ENCODE measurements at regions not wholly inside any gene's neighbourhood (a gene's known extent, or its start where the extent isn't known, plus 50 kb on each side); places are given as distances from the start of the nearest gene placed in this dataset.

- DNase-seq, result no peak
These were observed 50.8 kb upstream of the NAV2 start for GRCh38 chr11:19661827-19662226.

- DNase-seq, result peak in 1 of 5 donors; percentile 32
These were observed 52.6 kb upstream of the NAV2 start for GRCh38 chr11:19660076-19660475.

DNA sequence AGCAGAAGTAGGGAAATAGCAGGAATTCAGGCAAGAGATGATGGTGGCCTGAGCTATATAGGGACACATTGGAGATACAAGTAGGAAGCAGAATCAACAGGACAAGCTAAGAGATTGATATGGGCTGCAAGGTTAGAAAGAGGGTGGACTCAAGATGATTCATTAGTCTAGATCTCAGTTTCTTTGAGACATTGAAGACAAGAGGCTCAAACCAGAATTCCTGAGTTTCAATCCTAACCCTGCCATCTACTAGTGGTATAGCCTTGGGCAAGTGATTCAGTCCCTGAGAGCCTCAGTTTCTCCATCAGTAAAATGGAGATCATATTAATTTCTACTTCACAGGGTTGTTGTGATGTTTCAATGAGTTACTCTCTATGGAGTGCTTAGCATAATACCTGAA lies 53.1 kb upstream of the NAV2 start:
- no peak for DNase-seq

DNA sequence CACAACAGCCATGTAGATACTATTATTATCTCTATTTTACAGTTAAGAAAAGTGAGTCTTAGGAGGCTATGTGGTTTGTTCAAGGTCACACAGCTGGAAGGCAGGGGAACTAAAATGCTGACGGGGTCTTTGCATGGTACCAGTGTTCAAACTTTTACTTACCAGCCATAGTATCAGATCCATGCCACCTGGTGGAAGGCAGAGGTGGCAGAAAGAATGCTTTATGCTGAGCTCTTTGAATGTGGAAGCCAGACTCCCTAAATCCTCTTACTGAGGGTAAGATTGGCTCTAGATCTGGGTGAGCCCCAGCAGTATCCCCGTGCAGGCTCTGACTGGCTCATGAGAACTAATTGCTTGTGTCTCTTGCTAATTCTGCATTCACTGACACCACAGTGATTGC lies 54.3 kb upstream of the NAV2 start:
- no peak for DNase-seq

DNA sequence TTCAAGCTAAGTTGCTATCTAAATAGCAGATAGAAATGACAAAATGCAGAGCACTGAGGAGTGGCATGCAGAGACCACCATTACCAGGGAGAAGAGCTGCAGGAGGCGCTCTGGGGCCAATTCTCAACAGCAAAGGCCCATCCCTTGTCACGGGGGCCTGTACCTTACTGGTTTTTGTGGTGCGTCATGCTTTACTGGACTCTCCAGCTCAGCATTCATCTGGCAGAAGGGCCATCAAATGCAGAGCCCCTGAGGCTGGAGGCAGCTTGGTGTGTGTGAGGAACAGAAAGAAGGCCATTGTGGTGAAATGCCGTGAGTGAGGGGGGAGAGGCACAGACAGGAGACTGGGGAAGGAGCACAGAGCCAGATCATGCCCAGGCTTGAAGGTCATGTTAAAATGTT lies 56.5 kb upstream of the NAV2 start:
- DNase-seq, result no peak

DNA sequence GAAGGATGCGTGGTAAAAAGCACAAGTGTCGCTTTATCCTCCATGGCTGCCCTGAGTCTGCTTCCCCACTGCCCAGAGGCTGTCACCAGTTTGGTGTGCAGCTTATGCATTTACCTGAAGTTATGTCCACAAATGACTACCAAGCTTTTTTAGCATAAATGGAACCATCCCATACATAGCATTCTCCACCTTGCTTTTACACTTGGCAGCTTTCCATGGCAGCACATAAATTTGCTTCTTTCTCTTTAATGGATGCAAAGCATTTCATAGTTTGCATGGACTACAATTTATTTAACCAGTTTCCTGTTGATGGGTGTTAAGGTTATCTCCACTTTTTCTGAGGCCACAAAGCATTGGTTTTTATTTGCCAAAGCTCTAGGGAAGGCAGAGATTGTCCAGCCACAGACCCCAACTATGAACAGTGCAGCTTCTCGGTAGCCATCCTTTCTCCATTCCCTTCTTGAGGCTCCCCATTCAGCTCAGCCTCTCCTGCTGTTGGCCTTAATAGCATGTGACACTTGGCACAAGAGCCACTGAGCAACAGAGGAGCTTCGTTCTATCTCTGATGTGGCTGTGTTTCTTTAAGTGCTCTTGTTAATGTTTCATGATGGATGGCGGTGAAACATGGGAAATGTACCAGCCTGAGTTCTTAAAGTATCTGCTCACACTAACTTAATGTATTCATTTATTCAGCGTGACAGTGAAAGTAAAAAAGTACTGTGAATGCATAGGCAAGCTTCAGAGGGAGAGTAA lies 59.8 kb upstream of the NAV2 start:
- no peak for DNase-seq

GRCh38 chr11:19651653-19652052 lies 61.0 kb upstream of the NAV2 start:
- DNase-seq, result no peak

GRCh38 chr11:19651028-19651427 lies 61.6 kb upstream of the NAV2 start:
- no peak for DNase-seq

DNA sequence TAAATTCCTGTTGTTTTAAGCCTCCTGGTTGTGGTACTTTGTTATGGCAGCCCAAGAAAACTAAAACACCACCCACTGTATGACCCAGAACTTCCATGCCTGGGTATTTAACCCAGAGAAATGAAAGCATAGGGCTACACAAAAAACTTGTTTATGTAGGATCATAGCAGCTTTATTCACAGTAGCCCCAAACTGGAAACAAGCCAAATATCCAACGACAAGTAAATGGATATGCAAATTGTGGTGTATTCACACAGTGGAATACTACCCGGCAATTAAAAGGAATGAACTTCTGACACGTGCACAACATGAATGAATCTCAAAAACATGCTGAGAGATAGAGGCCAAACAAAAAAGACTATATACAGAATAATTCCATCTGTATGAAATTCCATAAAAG lies 62.2 kb upstream of the NAV2 start:
- no peak for DNase-seq

- DNase-seq, result no peak
These were observed 62.9 kb upstream of the NAV2 start for GRCh38 chr11:19649751-19650150.

- no peak for DNase-seq
These were observed 64.3 kb upstream of the NAV2 start for GRCh38 chr11:19648321-19648720.

GRCh38 chr11:19647816-19648215 lies 64.8 kb upstream of the NAV2 start:
- DNase-seq, result no peak

DNA sequence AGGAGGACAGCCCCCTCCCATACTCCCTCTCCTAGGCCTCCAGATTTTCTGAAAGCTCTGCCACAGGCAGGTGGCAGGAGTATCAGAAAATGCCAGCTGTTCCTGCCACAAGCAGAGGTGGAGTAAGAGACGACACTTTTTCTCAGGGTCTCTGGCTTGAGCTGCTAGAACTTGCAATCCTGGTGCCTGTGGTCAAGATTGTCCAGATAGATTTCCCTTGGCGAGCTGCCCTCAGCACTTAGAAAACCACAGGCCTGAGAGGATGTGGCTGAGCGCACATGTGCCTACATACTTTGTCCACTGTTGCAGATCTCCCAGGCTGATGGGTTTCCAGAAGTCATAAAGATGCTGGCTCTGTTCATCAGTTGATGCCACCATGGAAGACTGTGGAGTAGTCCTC lies 65.7 kb upstream of the NAV2 start:
- no peak for DNase-seq

GRCh38 chr11:19646308-19646707 lies 66.3 kb upstream of the NAV2 start:
- DNase-seq, result no peak

GRCh38 chr11:19644316-19644715 lies 68.3 kb upstream of the NAV2 start:
- no peak for DNase-seq

DNA sequence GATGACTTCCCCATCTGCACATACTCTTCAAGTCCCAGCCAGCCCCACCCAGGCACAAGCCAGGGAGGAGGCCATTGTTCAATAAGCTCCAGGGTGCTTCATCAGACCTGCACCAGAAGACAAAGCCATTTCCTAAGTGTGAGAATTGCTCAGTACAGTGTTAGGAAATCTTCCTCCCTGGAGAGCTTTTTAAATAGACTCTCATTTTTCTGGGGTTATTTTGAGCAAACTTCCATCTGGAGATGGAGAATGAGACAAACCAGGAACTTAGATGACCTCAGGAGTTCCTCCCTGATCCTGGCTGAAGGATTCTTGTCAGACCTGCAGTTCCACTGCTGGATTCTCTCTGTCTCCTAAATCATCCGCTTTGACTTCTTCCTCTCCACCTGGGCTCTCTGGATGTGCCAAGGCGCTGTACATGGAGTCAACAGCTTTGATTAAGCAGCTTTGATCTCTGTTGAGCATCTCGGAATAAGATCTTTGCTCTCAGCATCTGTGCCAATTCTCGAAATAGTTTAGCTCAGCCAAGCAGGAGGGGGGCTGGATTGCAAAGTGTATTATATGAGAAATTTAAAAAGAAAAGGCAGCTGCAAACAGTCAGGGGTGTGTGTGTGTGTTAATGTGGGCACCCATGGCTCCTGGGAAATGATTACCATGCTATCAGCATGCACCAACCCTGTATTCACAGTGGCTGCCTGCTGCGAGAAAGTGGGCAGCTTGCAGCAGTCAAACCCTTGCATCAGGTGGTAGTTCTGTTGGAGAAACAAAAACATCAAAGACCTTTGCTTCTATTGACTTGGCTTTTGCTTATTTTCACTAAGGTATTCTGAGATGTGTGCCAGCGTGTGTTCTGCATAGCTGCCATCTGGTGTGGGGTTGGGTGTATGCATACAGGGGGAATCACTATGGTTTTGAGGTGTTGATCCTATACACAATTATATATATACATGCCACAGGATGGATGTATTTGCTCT lies 70.2 kb upstream of the NAV2 start:
- no peak for DNase-seq

DNA sequence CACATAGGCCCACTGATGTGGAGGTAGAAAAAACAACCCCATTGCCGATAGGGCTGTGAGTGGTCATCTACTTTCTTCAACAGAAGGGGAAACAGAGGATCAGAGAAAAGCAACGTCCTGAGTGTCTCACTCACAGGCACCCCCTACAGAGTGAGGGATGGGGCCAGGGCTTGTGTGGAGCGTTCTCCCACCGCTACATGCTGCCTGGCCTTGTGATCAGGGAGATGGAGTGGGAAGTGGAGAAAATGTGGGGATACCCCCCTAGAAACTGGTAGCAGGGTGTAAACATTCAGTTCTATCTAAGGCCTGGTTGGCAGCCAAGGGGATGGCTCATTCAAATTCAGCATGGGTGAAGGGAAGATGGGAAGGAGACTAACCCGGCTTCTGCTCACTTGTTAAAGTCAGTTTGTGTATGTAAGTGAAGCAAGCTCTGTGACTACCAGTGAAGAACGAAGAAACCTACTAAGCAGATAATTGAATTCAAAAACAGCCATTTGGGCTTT lies 73.0 kb upstream of the NAV2 start:
- no peak for DNase-seq

DNA sequence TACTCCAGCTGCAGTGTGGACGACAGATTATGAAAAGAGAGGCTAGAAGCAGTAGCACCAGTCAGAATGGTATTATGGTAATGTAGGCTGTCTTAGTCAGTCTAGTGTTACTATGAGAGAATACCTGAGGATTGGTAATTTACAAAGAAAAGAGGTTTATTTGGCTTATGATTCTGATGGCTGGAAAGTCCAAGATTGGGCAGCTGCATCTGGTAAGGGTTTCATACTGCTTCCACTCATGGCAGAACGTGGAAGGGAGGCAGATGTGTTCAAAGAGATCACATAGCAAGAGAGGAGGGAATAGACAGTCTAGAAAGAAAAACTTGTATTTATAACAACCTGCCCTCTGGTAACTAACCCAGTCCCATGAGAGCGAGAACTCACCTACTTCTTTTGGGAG lies 77.3 kb upstream of the NAV2 start:
- no peak for DNase-seq

GRCh38 chr11:19633276-19633675 lies 79.4 kb upstream of the NAV2 start:
- DNase-seq, result no peak

GRCh38 chr11:19632499-19632834 lies 80.2 kb upstream of the NAV2 start:
- no peak for DNase-seq

- DNase-seq, result no peak
These were observed 80.7 kb upstream of the NAV2 start for GRCh38 chr11:19631712-19632498.

GRCh38 chr11:19628018-19628417 lies 84.6 kb upstream of the NAV2 start:
- DNase-seq, result no peak

DNA sequence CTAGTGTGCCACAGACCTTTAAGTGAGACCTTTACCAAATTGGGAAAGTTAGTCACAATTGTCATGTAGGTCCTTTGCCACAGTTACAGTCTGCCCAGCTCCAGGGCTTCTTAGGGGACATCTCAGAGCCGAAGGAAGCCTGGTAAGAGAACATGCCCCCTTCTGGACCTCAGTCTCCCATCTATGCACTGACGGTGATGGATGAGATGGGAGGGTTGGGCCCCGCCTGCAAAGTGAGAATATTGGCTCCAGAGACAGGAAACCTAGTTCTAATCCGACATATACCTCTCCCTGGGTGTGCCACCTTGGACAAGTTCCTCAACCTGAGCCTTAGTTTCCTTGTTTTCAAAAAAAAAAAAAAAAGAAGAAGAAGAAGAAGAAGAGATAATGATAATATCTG lies 85.1 kb upstream of the NAV2 start:
- no peak for DNase-seq

All from T-helper 1 cell (primary cell).